ENCODE measurements at regions not wholly inside any gene's neighbourhood (a gene's known extent, or its start where the extent isn't known, plus 50 kb on each side); places are given as distances from the start of the nearest gene placed in this dataset.

DNA sequence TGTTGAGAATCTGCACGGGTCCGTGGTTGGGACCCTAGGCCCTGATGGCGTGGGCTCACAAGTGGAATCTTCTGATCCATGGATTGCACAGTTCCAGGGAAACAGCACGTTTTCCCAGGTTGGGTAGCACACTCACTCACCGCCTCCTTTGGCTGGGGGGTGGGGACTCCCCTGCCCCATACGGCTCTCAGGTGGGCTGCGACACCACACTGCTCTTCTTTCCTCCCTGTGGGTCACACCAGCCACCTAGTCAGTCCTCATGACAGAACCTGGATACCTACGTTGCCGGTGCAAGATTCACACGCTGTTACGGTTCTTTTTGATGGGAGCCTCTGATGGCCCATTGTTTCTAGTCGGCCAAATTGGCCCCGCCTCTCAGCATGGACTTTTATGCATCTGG, 312.0 kb downstream of the MMUT start:
- Histone ChIP-seq H3K4me2 (ENCODE audit: low read length, poor library complexity, severe bottlenecking) (no peak overlapping the region), H2BK120ac (ENCODE audit: low read depth, low read length) (no peak overlapping the region), H3K4me3 (ENCODE audit: insufficient read depth in 1 of 2, low read depth in 1 of 2, low read length in 2 of 2) (no peak overlapping the region), H3K4me1 (ENCODE audit: control insufficient read depth, insufficient read depth, low read depth, low read length) (no peaks in the 10 kb centered on the region), H3K27me3 (ENCODE audit: control insufficient read depth in 1 of 2, insufficient read depth in 1 of 2, low read length in 2 of 2) (no peaks in the 10 kb centered on the region), H3K9me3 (ENCODE audit: control insufficient read depth, low read length) (peaks cover 16% of the 10 kb centered on the region), H2BK5ac (ENCODE audit: low read depth, low read length, poor library complexity, severe bottlenecking) (no peak overlapping the region), H3K79me1 (replicated peaks; ENCODE audit: low read length, poor library complexity, severe bottlenecking) (no peaks in the 10 kb centered on the region), H3K23ac (ENCODE audit: low read length in 2 of 2) (no peak overlapping the region), H2BK12ac (ENCODE audit: low read length in 2 of 2) (no peak overlapping the region), H3K27ac (ENCODE audit: low read length, poor library complexity, severe bottlenecking) (no peak overlapping the region), H3K4ac (ENCODE audit: low read depth in 1 of 2, low read length in 2 of 2) (no peak overlapping the region), H3K9ac (ENCODE audit: low read length) (no peak overlapping the region), H4K8ac (ENCODE audit: low read length) (no peak overlapping the region), H3K14ac (ENCODE audit: low read length in 2 of 2) (no peak overlapping the region), H3K36me3 (ENCODE audit: control insufficient read depth in 1 of 2, insufficient read depth in 2 of 2, low read depth in 1 of 2, low read length in 2 of 2) (no peaks in the 10 kb centered on the region), H2AK5ac (ENCODE audit: low read length, severe bottlenecking) (no peak overlapping the region), H3K18ac (ENCODE audit: low read depth in 1 of 2, low read length in 2 of 2) (no peak overlapping the region), H2BK15ac (ENCODE audit: low read depth, poor library complexity, severe bottlenecking) (no peak overlapping the region), H4K91ac (ENCODE audit: low read length) (no peak overlapping the region), H2AFZ (ENCODE audit: low read depth, low read length) (no peak overlapping the region)
- DNase-seq = no peak
- whole genome bisulfite sequencing = 94% methylated on average over 13 of the region's 13 CpGs

DNA sequence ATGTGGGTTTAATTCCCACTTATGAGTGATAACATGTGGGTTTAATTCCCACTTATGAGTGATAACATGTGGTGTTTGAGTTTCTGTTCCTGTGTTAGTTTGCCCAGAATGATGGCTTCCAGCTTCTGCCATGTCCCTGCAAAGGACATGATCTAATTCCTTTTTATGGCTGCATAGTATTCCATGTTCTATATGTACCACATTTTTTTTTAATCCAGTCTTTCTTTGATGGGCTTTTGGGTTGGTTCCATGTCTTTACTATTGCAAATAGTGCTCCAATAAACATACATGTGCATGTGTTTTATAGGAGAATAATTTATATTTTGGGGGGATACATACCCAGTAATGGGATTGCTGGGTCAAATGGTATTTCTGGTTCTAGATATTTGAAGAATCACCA, 317.8 kb downstream of the MMUT start:
- Histone ChIP-seq H3K79me1 (replicated peaks; ENCODE audit: low read length, poor library complexity, severe bottlenecking) (no peaks in the 10 kb centered on the region), H3K36me3 (ENCODE audit: control insufficient read depth in 1 of 2, insufficient read depth in 2 of 2, low read depth in 1 of 2, low read length in 2 of 2) (no peaks in the 10 kb centered on the region), H3K27ac (ENCODE audit: low read length, poor library complexity, severe bottlenecking) (no peak overlapping the region), H2BK120ac (ENCODE audit: low read depth, low read length) (no peak overlapping the region), H3K9ac (ENCODE audit: low read length) (no peak overlapping the region), H3K27me3 (ENCODE audit: control insufficient read depth in 1 of 2, insufficient read depth in 1 of 2, low read length in 2 of 2) (no peaks in the 10 kb centered on the region), H4K91ac (ENCODE audit: low read length) (no peak overlapping the region), H2BK15ac (ENCODE audit: low read depth, poor library complexity, severe bottlenecking) (no peak overlapping the region), H2AK5ac (ENCODE audit: low read length, severe bottlenecking) (no peak overlapping the region), H3K4me1 (ENCODE audit: control insufficient read depth, insufficient read depth, low read depth, low read length) (no peaks in the 10 kb centered on the region), H2BK12ac (ENCODE audit: low read length in 2 of 2) (no peak overlapping the region), H3K4me2 (ENCODE audit: low read length, poor library complexity, severe bottlenecking) (no peak overlapping the region), H3K4me3 (ENCODE audit: insufficient read depth in 1 of 2, low read depth in 1 of 2, low read length in 2 of 2) (no peak overlapping the region), H2AFZ (ENCODE audit: low read depth, low read length) (no peak overlapping the region), H2BK5ac (ENCODE audit: low read depth, low read length, poor library complexity, severe bottlenecking) (no peak overlapping the region), H3K9me3 (ENCODE audit: control insufficient read depth, low read length) (peaks cover 11% of the 10 kb centered on the region), H3K4ac (ENCODE audit: low read depth in 1 of 2, low read length in 2 of 2) (no peak overlapping the region), H3K23ac (ENCODE audit: low read length in 2 of 2) (no peak overlapping the region), H3K18ac (ENCODE audit: low read depth in 1 of 2, low read length in 2 of 2) (no peak overlapping the region), H3K14ac (ENCODE audit: low read length in 2 of 2) (no peak overlapping the region), H4K8ac (ENCODE audit: low read length) (no peak overlapping the region)
- DNase-seq = no peak

DNA sequence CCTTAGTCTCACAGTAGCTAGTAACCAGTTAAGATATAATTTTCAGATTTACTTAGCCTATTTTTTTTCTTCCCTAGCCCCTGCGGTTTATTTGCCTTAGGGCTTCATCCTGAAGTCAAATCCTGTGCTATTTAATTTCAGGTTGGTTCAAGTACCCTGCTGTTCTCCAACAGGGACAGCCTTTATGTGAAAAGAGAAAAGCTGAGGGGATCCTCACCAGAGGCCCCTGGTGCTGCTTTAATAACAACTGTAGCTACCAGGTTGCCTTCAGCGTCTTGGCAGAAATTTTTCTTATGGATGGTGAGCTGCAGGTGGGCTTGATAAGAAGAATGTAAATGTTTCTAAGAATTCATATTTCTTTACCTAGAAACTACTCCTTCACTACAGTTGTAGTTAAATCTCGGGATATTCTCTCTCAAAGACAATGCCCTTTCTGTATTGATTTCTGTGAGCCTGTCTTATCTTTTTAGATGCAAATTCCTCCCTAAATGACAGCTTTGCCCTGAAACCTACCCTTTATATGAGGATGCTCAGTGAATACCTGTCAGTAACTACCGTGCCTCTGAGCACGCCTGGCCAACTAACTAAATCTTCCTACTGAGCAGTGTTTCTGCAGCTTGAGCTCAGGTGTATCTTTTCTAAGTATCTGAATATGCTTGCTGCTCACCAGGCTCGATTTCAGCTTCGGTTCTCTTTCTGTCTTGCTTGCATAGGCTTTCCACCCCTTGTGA, 320.5 kb downstream of the MMUT start:
- Histone ChIP-seq H3K14ac (ENCODE audit: low read length in 2 of 2) (no peak overlapping the region), H2BK15ac (ENCODE audit: low read depth, poor library complexity, severe bottlenecking) (no peak overlapping the region), H3K36me3 (ENCODE audit: control insufficient read depth in 1 of 2, insufficient read depth in 2 of 2, low read depth in 1 of 2, low read length in 2 of 2) (no peaks in the 10 kb centered on the region), H3K79me1 (replicated peaks; ENCODE audit: low read length, poor library complexity, severe bottlenecking) (no peaks in the 10 kb centered on the region), H2BK120ac (ENCODE audit: low read depth, low read length) (no peak overlapping the region), H3K27ac (ENCODE audit: low read length, poor library complexity, severe bottlenecking) (no peak overlapping the region), H3K9me3 (ENCODE audit: control insufficient read depth, low read length) (peaks cover 2% of the 10 kb centered on the region), H3K23ac (ENCODE audit: low read length in 2 of 2) (no peak overlapping the region), H4K91ac (ENCODE audit: low read length) (no peak overlapping the region), H4K8ac (ENCODE audit: low read length) (no peak overlapping the region), H3K4me3 (ENCODE audit: insufficient read depth in 1 of 2, low read depth in 1 of 2, low read length in 2 of 2) (no peak overlapping the region), H3K4me2 (ENCODE audit: low read length, poor library complexity, severe bottlenecking) (no peak overlapping the region), H2BK12ac (ENCODE audit: low read length in 2 of 2) (no peak overlapping the region), H2BK5ac (ENCODE audit: low read depth, low read length, poor library complexity, severe bottlenecking) (no peak overlapping the region), H3K27me3 (ENCODE audit: control insufficient read depth in 1 of 2, insufficient read depth in 1 of 2, low read length in 2 of 2) (no peaks in the 10 kb centered on the region), H3K4me1 (ENCODE audit: control insufficient read depth, insufficient read depth, low read depth, low read length) (no peaks in the 10 kb centered on the region), H3K9ac (ENCODE audit: low read length) (no peak overlapping the region), H3K18ac (ENCODE audit: low read depth in 1 of 2, low read length in 2 of 2) (no peak overlapping the region), H2AK5ac (ENCODE audit: low read length, severe bottlenecking) (no peak overlapping the region), H3K4ac (ENCODE audit: low read depth in 1 of 2, low read length in 2 of 2) (no peak overlapping the region), H2AFZ (ENCODE audit: low read depth, low read length) (no peak overlapping the region)
- WGBS = 61% methylated on average over 6 of the region's 7 CpGs
- no peak for DNase-seq

DNA sequence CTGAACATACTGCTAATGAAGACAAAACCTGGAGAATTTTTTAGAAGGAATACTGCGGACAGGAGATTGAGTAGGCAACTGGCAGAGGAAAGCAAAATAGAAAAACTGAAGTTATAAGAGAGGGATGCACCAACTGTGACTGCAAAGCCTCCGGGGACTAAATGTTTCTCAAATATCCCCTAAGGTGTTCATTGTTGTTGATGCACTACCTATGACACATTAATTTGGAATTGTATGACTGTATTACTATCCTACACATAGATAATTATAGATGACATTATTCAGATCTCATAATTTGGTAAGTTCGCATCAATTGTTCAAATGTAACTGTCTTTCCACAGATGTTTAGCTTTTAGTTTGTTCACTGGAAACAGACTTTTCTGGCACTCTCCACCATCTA, 341.1 kb downstream of the MMUT start:
- no peak overlapping the region for H2BK12ac ChIP-seq (ENCODE audit: low read length in 2 of 2)

More for the DNA sequence above, 341.1 kb downstream of the MMUT start:
- H3K4ac ChIP-seq (ENCODE audit: low read depth in 1 of 2, low read length in 2 of 2) = no peak overlapping the region
- no peak for DNase-seq
- no peak overlapping the region for H3K4me2 ChIP-seq (ENCODE audit: low read length, poor library complexity, severe bottlenecking)
- no peak overlapping the region for H2AK5ac ChIP-seq (ENCODE audit: low read length, severe bottlenecking)
- no peak overlapping the region for H3K18ac ChIP-seq (ENCODE audit: low read depth in 1 of 2, low read length in 2 of 2)
- no peaks in the 10 kb centered on the region for H3K9me3 ChIP-seq (ENCODE audit: control insufficient read depth, low read length)
- H3K4me1 ChIP-seq (ENCODE audit: control insufficient read depth, insufficient read depth, low read depth, low read length) = no peaks in the 10 kb centered on the region
- no peak overlapping the region for H2AFZ ChIP-seq (ENCODE audit: low read depth, low read length)
- no peak overlapping the region for H2BK5ac ChIP-seq (ENCODE audit: low read depth, low read length, poor library complexity, severe bottlenecking)
- H3K27ac ChIP-seq (ENCODE audit: low read length, poor library complexity, severe bottlenecking) = no peak overlapping the region
- no peak overlapping the region for H2BK120ac ChIP-seq (ENCODE audit: low read depth, low read length)
- no peak overlapping the region for H2BK15ac ChIP-seq (ENCODE audit: low read depth, poor library complexity, severe bottlenecking)
- H3K9ac ChIP-seq (ENCODE audit: low read length) = no peak overlapping the region
- H3K4me3 ChIP-seq (ENCODE audit: insufficient read depth in 1 of 2, low read depth in 1 of 2, low read length in 2 of 2) = no peak overlapping the region
- no peaks in the 10 kb centered on the region for H3K27me3 ChIP-seq (ENCODE audit: control insufficient read depth in 1 of 2, insufficient read depth in 1 of 2, low read length in 2 of 2)
- H3K14ac ChIP-seq (ENCODE audit: low read length in 2 of 2) = no peak overlapping the region
- 82% methylated on average over 1 of the region's 3 CpGs for WGBS
- H4K8ac ChIP-seq (ENCODE audit: low read length) = no peak overlapping the region
- no peaks in the 10 kb centered on the region for H3K36me3 ChIP-seq (ENCODE audit: control insufficient read depth in 1 of 2, insufficient read depth in 2 of 2, low read depth in 1 of 2, low read length in 2 of 2)
- H4K91ac ChIP-seq (ENCODE audit: low read length) = no peak overlapping the region
- no peak overlapping the region for H3K23ac ChIP-seq (ENCODE audit: low read length in 2 of 2)
- no peaks in the 10 kb centered on the region for H3K79me1 ChIP-seq (replicated peaks; ENCODE audit: low read length, poor library complexity, severe bottlenecking)
